ENCODE measurements at regions not wholly inside any gene's neighbourhood (a gene's known extent, or its start where the extent isn't known, plus 50 kb on each side); places are given as distances from the start of the nearest gene placed in this dataset.

DNA sequence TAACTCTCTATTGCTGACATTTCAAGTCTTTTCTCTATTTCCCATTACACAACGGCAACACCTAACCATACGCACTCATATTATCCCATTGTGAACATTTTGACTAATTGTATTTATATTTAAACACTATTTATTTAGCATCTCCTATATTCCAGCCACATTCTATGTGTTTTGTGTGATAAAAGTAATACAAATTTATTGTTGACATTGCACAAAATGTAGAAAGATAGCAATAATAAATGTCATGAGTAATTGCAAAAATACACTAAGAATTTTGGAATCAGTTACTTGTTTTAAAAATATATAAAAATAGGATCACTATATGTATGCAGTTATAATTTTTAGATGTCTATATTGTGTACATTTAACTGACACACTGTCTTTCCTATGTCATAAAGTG, 413.0 kb upstream of the PTPRD start:
- TF ChIP-seq CTCF (IDR thresholded peaks at IDR 0.05; ENCODE audit: borderline replicate concordance, extremely low read depth, low read length, poor library complexity, severe bottlenecking) (no peak), EZH2 (IDR thresholded peaks at IDR 0.05; ENCODE audit: borderline replicate concordance, low read depth, low read length, severe bottlenecking) (no peak)
